ENCODE measurements at regions not wholly inside any gene's neighbourhood (a gene's known extent, or its start where the extent isn't known, plus 50 kb on each side); places are given as distances from the start of the nearest gene placed in this dataset.
A peak's percentile ranks its signal among the peaks of the same experiment; 100 is the strongest.

- no peak for DNase-seq (ENCODE audit: low read depth)
- H3K4me3 ChIP-seq (ENCODE audit: low read depth, low read length), result no peak overlapping the region
- no peak for TF ChIP-seq CTCF (IDR thresholded peaks at IDR 0.05; ENCODE audit: insufficient read depth, low read depth, low read length)
These were observed 551.9 kb upstream of the LUZP2 start for GRCh38 chr11:23944923-23945322.

GRCh38 chr11:23947883-23948282 is 549.0 kb upstream of the LUZP2 start:
- H3K4me3 ChIP-seq (ENCODE audit: low read depth, low read length), result no peak overlapping the region
- no peak for TF ChIP-seq CTCF (IDR thresholded peaks at IDR 0.05; ENCODE audit: insufficient read depth, low read depth, low read length)
- no peak for DNase-seq (ENCODE audit: low read depth)

- TF ChIP-seq CTCF (IDR thresholded peaks at IDR 0.05; ENCODE audit: insufficient read depth, low read depth, low read length), result no peak
- DNase-seq (ENCODE audit: low read depth), result peak; percentile 6
- no peak overlapping the region for H3K4me3 ChIP-seq (ENCODE audit: low read depth, low read length)
These were observed 548.0 kb upstream of the LUZP2 start for GRCh38 chr11:23948851-23949250.

- TF ChIP-seq CTCF (IDR thresholded peaks at IDR 0.05; ENCODE audit: insufficient read depth, low read depth, low read length), result no peak
- no peak for DNase-seq (ENCODE audit: low read depth)
- no peak overlapping the region for H3K4me3 ChIP-seq (ENCODE audit: low read depth, low read length)
These were observed 542.7 kb upstream of the LUZP2 start for GRCh38 chr11:23953951-23954710.

GRCh38 chr11:23954730-23955129 is 542.1 kb upstream of the LUZP2 start:
- H3K4me3 ChIP-seq (ENCODE audit: low read depth, low read length), result no peak overlapping the region
- DNase-seq (ENCODE audit: low read depth), result no peak
- no peak for TF ChIP-seq CTCF (IDR thresholded peaks at IDR 0.05; ENCODE audit: insufficient read depth, low read depth, low read length)

GRCh38 chr11:23956586-23956985 is 540.3 kb upstream of the LUZP2 start:
- no peak for TF ChIP-seq CTCF (IDR thresholded peaks at IDR 0.05; ENCODE audit: insufficient read depth, low read depth, low read length)
- DNase-seq (ENCODE audit: low read depth), result no peak
- H3K4me3 ChIP-seq (ENCODE audit: low read depth, low read length), result no peak overlapping the region

- no peak for DNase-seq (ENCODE audit: low read depth)
- H3K4me3 ChIP-seq (ENCODE audit: low read depth, low read length), result no peak overlapping the region
- TF ChIP-seq CTCF (IDR thresholded peaks at IDR 0.05; ENCODE audit: insufficient read depth, low read depth, low read length), result no peak
These were observed 539.5 kb upstream of the LUZP2 start for GRCh38 chr11:23957314-23957713.
